A549 (cell line): ENCODE measurements at regions not wholly inside any gene's neighbourhood (a gene's known extent, or its start where the extent isn't known, plus 50 kb on each side); places are given as distances from the start of the nearest gene placed in this dataset.

Experiments used
- CBX8 ChIP-seq: fragments of 200-600 bp; sonication (generic); IDR thresholded peaks from 2 replicates; pipeline ENCODE4 v1.6.1; 2016
- CTCF ChIP-seq: fragments of >200 bp; sonication (Bioruptor Twin); formaldehyde crosslinking; IDR thresholded peaks from 3 replicates; pipeline ENCODE4 v1.5.1; 2016
- E2F6 ChIP-seq: IDR thresholded peaks from 2 replicates; pipeline ENCODE4 v1.6.1; 2012; ENCODE audit warnings: low read depth, borderline replicate concordance
- EP300 ChIP-seq, 2 experiments: fragments of >200 bp; sonication (Bioruptor Twin); formaldehyde crosslinking; IDR thresholded peaks; 2 replicates in 1 of 2; 3 replicates in 1 of 2; pipeline ENCODE4 v1.6.1; 2016 to 2017
- HDAC2 ChIP-seq: fragments of 200-600 bp; sonication (generic); IDR thresholded peaks from 2 replicates; pipeline ENCODE4 v1.6.1; 2016
- JUN ChIP-seq, 2 experiments: fragments of >200 bp; sonication (Bioruptor Twin); formaldehyde crosslinking; IDR thresholded peaks; 2 replicates in 1 of 2; 3 replicates in 1 of 2; pipeline ENCODE4 v1.6.1; 2016 to 2017
- MAZ ChIP-seq: fragments of 150-350 bp; IDR thresholded peaks from 2 replicates; pipeline ENCODE4 v1.6.1; 2014; ENCODE audit warnings: antibody characterized with exemption, low read depth, low read length, borderline replicate concordance
- PBX3 ChIP-seq: IDR thresholded peaks from 2 replicates; pipeline ENCODE4 v1.6.1; 2012
- PHF8 ChIP-seq: fragments of 200-600 bp; sonication (generic); IDR thresholded peaks from 2 replicates; pipeline ENCODE4 v1.6.1; 2016; ENCODE audit warnings: low read depth, mild to moderate bottlenecking, antibody characterized with exemption, moderate library complexity, borderline replicate concordance
- POLR2A ChIP-seq: IDR thresholded peaks from 2 replicates; pipeline ENCODE4 v1.6.1; 2012; ENCODE audit warnings: mild to moderate bottlenecking, low read length
- RAD21 ChIP-seq, 2 experiments: fragments of >200 bp in 1 of 2; sonication (Bioruptor Twin) in 1 of 2; formaldehyde crosslinking in 1 of 2; IDR thresholded peaks in 1 of 2; conservative IDR thresholded peaks in 1 of 2; 2 replicates in 1 of 2; 3 replicates in 1 of 2; pipeline ENCODE4 v1.6.1; 2012 to 2018; ENCODE audit warnings: inconsistent platforms in 1 of 2
- REST ChIP-seq: fragments of 200-600 bp; sonication (generic); IDR thresholded peaks from 2 replicates; pipeline ENCODE4 v1.6.1; 2016; ENCODE audit warnings: antibody characterized with exemption, mild to moderate bottlenecking, moderate library complexity
- RFX5 ChIP-seq: fragments of 450-650 bp; IDR thresholded peaks from 2 replicates; pipeline ENCODE4 v1.7.1; 2014; ENCODE audit warnings: antibody characterized with exemption, mild to moderate bottlenecking, moderate library complexity
- ZFP36 ChIP-seq: fragments of 450-650 bp; IDR thresholded peaks from 2 replicates; pipeline ENCODE4 v1.6.1; 2014; ENCODE audit warnings: borderline replicate concordance; ENCODE audit not compliant: partially characterized antibody

DNA sequence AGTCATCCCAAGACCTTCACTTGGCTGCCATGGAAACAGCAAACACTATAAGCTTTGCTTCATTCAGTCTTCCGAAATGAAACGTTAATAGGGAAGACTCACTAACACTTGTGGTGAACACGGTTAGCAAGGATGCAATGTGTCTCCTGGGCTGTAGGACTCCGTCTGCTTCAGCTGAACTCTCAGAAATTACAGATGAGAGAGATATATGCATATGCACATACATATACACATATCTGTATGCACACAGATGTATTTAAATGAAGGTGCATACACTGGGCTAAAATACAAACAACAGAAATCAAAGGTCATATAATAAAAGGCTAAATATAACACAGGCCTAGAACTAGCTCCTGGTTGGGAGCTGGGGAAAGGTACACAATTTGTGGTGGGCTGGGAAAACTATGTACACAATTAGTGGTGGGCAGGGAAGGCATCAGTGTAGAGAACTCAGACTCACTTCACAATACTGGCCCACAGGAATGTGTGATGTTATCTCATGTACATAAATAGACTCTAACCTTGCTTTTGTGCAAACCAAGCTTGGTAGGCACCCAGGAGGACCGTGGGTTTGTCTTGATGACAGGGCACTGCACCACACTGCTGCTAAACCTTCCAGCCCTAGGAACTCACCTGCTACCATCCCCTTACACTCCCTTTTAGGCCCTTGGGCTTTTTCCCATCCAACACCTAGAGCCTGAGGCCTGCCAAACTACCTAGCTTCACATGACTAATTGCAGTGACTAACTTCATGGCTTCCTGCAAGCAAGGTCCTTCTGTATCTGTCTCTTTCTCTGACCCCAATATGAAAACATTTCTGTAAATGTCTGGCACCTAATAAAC lies 873.1 kb downstream of the NSUN3 start:
- TF ChIP-seq CTCF, result no peak
- no peak for TF ChIP-seq RAD21 (conservative IDR thresholded peaks at IDR 0.05 in 1 of 2, IDR thresholded peaks at IDR 0.05 in 1 of 2)
- TF ChIP-seq RFX5, result no peak
- TF ChIP-seq HDAC2, result no peak
- TF ChIP-seq PHF8, result no peak
- no peak for TF ChIP-seq EP300 (IDR thresholded peaks at IDR 0.05)
- TF ChIP-seq MAZ, result no peak
- no peak for TF ChIP-seq E2F6
- TF ChIP-seq CBX8, result no peak
- no peak for TF ChIP-seq PBX3
- no peak for TF ChIP-seq JUN (IDR thresholded peaks at IDR 0.05)
- TF ChIP-seq POLR2A, result no peak
- no peak for TF ChIP-seq ZFP36
- no peak for TF ChIP-seq REST
